ENCODE measurements at regions not wholly inside any gene's neighbourhood (a gene's known extent, or its start where the extent isn't known, plus 50 kb on each side); places are given as distances from the start of the nearest gene placed in this dataset.

GRCh38 chr17:77637818-77638575 lies 320.5 kb upstream of the TNRC6C start:
- no peak overlapping the region for H3K27ac Mint-ChIP-seq (ENCODE audit: unreplicated experiment)
- no peak for DNase-seq (ENCODE audit: low spot score)

GRCh38 chr17:77640252-77640651 lies 318.3 kb upstream of the TNRC6C start:
- no peak overlapping the region for H3K27ac Mint-ChIP-seq (ENCODE audit: unreplicated experiment)
- no peaks in the 10 kb centered on the region for H3K9me3 Mint-ChIP-seq (ENCODE audit: unreplicated experiment)
- peaks cover 3% of the 10 kb centered on the region for H3K36me3 Mint-ChIP-seq (ENCODE audit: low read depth, unreplicated experiment)
- no peak for TF ChIP-seq CTCF (IDR thresholded peaks at IDR 0.05; ENCODE audit: unreplicated experiment)
- DNase-seq (ENCODE audit: low spot score), result no peak
- peaks cover 4% of the 10 kb centered on the region for H3K4me1 Mint-ChIP-seq (ENCODE audit: unreplicated experiment)
- no peak overlapping the region for H3K4me3 Mint-ChIP-seq (ENCODE audit: unreplicated experiment)
- H3K27me3 Mint-ChIP-seq (ENCODE audit: unreplicated experiment), result peaks cover 6% of the 10 kb centered on the region

More at GRCh38 chr17:77637818-77638575, 320.5 kb upstream of the TNRC6C start:
- Mint-ChIP-seq H3K4me1 (ENCODE audit: unreplicated experiment) (peaks cover 5% of the 10 kb centered on the region), H3K9me3 (ENCODE audit: unreplicated experiment) (no peaks in the 10 kb centered on the region), H3K27me3 (ENCODE audit: unreplicated experiment) (peaks cover 3% of the 10 kb centered on the region), H3K36me3 (ENCODE audit: low read depth, unreplicated experiment) (no peaks in the 10 kb centered on the region), H3K4me3 (ENCODE audit: unreplicated experiment) (no peak overlapping the region)
- TF ChIP-seq CTCF (IDR thresholded peaks at IDR 0.05; ENCODE audit: unreplicated experiment), result no peak

- Mint-ChIP-seq H3K4me3 (ENCODE audit: unreplicated experiment) (no peak overlapping the region), H3K27ac (ENCODE audit: unreplicated experiment) (no peak overlapping the region), H3K36me3 (ENCODE audit: low read depth, unreplicated experiment) (peaks cover 3% of the 10 kb centered on the region), H3K9me3 (ENCODE audit: unreplicated experiment) (no peaks in the 10 kb centered on the region), H3K4me1 (ENCODE audit: unreplicated experiment) (peaks cover 9% of the 10 kb centered on the region), H3K27me3 (ENCODE audit: unreplicated experiment) (peaks cover 6% of the 10 kb centered on the region)
- no peak for DNase-seq (ENCODE audit: low spot score)
- no peak for TF ChIP-seq CTCF (IDR thresholded peaks at IDR 0.05; ENCODE audit: unreplicated experiment)
Measured at GRCh38 chr17:77640916-77641605, 317.4 kb upstream of the TNRC6C start.

GRCh38 chr17:77641718-77642117 lies 316.8 kb upstream of the TNRC6C start:
- Mint-ChIP-seq H3K9me3 (ENCODE audit: unreplicated experiment) (no peaks in the 10 kb centered on the region), H3K27me3 (ENCODE audit: unreplicated experiment) (peaks cover 6% of the 10 kb centered on the region), H3K27ac (ENCODE audit: unreplicated experiment) (no peak overlapping the region), H3K4me3 (ENCODE audit: unreplicated experiment) (no peak overlapping the region), H3K4me1 (ENCODE audit: unreplicated experiment) (peaks cover 10% of the 10 kb centered on the region), H3K36me3 (ENCODE audit: low read depth, unreplicated experiment) (peaks cover 3% of the 10 kb centered on the region)
- DNase-seq (ENCODE audit: low spot score), result no peak
- TF ChIP-seq CTCF (IDR thresholded peaks at IDR 0.05; ENCODE audit: unreplicated experiment), result no peak
